Fibroblast of peridontal ligament (primary cell): ENCODE measurements at regions not wholly inside any gene's neighbourhood (a gene's known extent, or its start where the extent isn't known, plus 50 kb on each side); places are given as distances from the start of the nearest gene placed in this dataset.
A peak's percentile ranks its signal among the peaks of the same experiment; 100 is the strongest.

Experiments
- DNase-seq: peaks from one replicate; pipeline ENCODE4 v3.0.0-alpha.2; 2010; ENCODE audit errors: extremely low read depth

DNA sequence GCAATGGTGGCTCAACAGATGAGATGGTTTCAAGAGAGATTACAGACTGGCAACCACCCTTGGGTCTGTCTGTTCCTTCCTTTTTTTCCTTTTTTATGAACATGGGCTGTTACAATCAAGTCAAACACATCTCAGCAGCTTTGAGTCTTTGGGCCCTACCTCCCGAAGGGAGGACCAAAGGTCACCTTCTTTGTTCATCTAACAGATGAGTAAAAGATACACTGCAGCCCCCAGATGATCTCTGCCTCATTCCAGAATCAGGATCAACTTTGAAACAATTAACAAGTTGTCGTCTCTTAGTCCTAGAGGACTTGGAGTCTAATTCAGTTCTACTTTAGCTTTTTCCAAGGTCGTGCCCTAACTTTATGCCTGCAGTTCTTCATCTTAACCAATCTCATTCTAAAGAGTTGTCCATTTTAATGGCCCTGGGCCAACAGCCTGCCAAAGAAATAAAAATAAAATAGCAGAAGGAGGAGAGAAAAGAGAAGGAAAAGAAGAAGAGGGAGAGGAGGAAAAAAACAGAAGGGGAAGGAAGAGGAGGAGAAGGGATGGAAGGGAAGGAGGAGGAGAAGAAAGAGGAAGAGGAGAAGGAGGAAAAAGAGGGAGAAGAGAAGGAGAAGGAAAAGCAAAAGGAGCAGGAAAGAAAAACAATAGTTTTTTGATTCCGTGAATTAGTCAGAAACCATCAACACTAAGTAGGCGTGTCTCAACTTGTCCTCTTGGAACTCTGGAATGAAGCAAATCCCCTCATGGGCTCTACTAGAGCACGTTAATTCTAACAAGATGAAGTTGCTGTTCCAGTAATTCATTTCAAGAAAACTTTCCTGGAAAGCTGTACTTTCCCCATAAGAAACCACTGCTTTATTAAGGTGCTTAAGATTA is 281.2 kb downstream of the FOXO1 start:
- DNase-seq = no peak

DNA sequence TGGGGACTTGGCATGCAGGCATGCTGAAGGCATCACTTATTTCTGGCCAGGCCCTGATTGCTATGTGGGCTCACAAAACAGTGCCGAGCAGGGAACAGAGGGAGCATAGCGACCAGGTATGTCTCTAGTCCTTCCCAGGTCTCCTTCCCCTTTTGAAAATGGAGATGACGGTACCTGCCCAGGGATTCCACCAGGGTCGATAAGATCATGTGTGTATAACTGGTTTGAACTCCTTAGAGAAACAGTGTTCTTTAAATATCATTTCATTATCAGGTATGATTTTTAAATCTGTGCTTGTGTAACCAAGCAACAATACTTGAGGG is 280.6 kb downstream of the FOXO1 start:
- DNase-seq = no peak

DNA sequence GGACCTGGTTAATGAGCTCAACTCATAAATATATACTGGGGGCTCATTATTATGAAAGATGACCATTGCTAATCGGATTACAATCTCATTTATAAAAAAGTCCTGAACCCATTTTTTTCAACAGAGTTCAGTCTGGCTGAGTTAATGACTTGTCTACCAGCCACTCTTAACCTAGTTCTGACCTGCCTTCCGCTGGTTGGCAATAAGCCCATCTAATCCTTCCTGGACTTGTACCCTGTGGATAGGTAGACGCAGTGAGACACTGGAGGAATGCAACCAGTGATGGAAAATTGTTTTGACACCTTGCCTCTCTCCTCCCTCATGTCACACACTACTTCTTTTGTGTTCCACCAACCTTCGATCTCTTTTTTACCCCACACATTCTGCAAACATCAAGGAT is 279.9 kb downstream of the FOXO1 start:
- DNase-seq = no peak

DNA sequence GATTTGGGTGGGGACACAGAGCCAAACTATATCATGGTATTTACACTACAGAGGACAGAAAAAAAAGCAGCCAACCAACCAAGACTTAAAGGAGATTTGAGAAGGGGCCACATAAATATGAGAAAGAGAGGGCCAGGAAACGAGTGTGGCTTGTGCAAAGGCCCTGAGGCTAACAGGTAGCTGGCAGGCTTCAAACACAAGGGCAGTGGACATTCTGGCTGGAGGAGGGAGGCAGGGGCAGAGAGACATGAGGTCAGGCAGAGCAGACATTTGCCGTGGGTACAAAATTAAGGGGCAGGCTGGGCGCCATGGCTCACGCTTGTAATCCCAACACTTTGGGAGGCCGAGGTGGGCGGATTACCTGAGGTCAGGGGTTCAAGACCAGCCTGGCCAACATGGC is 278.7 kb downstream of the FOXO1 start:
- DNase-seq = no peak

DNA sequence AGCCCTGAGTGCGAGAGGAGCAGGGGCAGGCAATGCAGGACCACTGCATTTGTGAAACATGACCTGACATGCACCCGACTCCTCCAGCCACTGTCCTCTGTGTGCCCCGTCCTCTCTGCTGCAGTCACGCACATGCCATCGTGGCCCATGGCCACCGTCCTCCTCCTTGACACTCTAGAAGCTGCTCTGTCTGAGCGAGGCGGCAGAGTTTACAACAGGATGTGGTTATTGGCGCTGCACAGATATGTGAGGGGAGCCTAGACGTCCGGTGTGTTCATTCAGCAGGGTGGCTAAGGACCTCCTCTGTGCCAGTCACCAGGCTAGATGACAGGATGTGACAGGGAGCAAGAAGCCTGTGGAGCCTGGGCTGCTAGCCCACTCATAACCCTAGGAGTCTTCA is 277.8 kb downstream of the FOXO1 start:
- DNase-seq = no peak

DNA sequence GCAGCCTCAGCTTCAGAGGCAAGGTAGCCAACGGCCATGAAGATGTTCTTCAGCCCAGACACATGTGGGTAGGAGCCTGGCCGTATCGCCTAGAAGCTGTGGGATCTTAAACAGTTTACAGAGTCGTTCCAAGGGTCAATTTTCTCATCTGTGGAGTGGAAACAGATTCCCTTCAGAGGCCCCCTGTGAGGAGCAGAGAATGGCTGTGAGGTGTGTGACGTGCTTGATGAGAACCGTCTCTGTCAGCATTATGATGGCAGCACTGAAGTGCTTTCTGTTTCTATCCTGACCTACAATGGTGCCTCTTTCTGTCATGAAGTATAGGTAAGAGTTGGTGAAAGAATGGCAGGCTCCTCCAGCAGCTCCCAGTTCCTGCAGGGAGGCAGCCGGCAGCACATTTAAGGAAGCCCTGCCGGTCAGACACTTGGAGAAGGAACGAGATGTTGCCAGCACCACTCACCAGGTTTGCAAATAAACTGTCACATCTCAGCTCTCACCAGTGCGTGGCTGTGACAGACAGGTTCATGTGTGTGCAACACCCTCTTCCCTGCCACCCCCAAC is 277.3 kb downstream of the FOXO1 start:
- DNase-seq = no peak

DNA sequence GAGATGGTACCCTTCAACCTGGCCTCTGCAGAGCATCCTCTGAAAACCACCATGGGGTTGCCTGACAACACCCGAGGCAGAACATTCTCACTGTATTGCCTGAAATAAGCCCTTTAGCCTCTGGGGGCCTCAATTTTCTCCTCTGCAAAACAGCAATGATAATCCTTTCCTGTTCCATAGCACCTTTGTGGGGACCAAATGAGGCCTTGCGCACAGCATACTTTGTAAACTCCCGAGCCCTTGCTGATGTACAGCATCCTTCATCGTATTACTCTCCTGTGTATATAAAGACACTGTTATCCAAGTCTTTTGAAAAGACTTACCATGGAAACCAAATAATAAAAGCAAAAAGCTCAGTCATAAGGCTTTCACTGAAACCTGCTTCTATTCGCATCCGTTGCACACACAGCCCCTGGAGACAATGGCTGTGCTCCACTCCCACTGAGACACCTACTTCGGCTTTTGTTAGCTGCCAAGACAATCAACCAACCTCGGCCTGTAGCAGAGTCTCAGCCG is 276.0 kb downstream of the FOXO1 start:
- no peak for DNase-seq

DNA sequence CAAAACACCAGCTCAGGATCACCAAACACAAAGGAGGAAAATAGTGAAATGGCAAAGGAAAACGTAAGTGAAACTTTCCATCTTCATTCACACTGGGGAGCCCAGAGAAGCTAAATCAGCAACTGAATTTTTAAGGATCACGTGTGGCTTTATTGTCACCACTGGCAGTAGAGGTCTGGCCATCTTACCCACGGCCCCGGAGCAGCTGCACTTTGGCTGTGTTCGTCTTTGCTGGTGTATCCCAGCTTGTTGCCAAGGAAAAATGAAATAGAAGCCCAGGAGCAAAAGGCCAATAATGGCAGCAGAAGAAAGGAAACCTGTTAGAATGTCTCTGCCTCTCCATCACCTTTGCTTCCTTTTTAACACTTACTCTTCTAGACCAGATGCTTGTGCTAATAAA is 274.7 kb downstream of the FOXO1 start:
- no peak for DNase-seq

DNA sequence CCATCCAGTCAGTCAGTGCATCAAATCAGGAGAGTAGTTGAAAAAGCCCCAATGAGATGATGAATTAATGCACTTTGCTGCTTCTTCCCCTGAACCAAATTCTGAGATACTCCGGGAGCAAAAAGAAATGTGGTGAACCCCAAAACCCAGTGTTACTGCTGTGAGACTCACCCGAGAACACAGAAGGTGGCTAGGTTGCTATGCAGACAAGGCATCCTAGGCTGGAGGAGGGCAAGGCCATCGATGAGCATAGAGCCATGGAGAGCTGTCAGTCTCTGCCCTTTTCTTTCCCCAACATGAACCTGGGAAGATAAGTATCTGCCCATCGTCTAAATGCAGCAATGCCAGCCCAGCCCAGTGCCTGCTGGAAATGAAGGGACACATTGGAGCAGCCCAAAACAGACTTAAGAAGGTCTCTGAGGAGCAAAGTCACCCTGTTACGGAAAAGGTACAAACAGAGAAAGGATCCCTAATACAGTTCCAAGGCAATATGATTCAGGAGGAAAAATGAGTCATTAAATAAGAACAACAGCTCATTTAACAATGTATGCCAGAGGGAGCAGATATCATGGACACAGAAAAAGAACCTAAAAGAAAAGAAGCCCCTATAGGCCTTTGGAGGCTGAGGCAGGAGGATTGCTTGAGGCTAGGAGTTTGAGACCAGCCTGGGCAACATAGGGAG is 272.0 kb downstream of the FOXO1 start:
- DNase-seq = no peak

DNA sequence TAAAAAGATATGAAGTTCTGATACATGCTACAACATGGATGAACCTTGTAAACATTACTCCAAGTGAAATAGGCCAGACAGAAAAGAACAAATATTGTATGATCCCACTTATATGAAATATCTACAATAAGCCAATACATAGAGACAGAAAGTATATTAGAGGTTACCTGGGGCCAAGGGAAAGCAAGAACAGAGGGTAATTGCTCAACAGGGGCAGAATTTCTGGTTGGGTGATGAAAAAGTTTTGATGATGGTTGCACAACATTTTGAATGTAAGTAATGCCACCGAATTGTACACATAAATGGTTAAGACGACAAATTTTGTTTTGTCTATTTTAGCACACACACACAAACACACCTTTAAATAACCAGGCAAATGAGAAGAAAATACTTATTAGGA is 268.4 kb downstream of the FOXO1 start:
- no peak for DNase-seq

DNA sequence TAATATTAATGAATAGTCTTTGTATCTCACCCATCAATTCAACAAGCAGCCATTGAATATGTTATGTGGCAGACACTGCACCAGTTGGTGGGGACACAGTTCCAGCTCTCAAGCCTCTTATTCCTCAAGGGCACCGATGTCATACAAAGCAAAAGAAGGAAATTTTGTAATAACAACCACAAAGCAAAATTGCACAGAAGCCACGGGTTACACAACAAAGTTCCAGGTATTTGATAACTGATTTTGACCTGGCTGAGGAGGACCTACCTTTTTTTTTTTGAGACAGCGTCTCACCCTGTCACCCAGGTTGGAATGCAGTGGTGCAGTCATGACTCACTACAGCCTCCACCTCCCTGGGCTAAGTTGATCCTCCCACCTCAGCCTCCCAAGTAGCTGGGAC is 266.7 kb downstream of the FOXO1 start:
- DNase-seq = no peak

DNA sequence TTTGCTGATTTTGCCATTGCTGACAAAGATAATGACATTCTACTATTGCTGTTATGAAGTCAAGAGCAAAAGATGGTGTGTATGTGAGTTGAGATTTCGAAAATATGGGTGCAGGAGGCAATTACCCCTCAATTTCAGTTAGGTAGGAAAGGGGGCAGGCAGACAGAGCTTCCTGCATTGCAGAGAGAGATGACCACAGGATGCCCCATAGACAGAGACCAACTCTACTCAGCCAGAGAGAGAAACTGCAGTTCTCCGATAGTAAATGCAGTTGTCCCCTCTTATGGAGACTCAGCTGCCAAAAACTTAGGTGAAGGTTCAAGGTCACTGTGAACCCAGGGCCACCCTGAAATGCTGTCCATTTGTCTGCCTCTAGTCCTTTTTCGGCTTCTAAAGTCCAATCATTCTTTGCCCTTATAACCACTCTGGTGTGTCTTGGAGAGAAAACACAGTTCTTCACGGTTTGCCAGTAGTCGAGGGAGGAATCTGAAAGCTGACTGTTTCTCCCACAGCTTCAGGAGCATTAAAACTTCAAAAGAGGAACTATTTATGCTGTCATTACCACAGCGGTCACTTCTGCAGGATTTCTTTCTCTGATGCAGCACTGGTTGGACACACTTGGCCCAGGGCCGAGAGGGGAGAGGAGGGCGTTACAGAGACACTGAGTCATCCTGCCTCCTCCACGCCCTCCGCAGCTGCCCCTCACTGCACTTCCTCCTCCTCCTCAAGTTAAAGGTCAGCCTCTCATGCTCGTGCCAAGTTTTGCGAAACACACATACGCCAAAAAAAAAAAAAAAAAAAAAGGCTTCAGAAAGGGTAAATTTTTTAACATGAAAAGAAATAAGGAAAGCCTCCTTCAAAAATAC is 264.3 kb downstream of the FOXO1 start:
- peak; percentile 91 for DNase-seq

DNA sequence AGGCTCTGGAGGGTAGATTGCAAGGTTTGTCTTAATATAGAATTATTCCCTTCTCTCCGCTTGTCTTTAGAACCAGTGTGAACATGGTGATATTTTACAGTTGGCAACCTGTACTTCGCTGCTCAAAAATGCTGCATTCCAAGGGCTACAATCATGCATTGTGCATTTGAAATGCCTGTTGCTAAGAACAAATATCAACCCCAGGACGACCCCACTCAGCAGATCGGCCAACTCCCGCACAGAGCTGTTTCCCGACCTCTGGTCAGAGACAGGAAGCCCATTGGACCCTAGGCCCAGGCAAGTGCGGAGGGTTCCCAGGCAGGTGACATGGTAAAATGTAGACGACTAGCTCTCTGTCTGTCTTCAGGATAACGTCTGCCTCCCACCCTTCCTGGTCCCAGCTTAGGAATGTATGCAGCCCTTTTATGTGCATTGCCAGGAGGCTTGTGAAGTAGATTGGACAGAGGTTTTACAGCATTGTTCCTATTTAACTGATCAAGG is 263.5 kb downstream of the FOXO1 start:
- DNase-seq = peak; percentile 49

DNA sequence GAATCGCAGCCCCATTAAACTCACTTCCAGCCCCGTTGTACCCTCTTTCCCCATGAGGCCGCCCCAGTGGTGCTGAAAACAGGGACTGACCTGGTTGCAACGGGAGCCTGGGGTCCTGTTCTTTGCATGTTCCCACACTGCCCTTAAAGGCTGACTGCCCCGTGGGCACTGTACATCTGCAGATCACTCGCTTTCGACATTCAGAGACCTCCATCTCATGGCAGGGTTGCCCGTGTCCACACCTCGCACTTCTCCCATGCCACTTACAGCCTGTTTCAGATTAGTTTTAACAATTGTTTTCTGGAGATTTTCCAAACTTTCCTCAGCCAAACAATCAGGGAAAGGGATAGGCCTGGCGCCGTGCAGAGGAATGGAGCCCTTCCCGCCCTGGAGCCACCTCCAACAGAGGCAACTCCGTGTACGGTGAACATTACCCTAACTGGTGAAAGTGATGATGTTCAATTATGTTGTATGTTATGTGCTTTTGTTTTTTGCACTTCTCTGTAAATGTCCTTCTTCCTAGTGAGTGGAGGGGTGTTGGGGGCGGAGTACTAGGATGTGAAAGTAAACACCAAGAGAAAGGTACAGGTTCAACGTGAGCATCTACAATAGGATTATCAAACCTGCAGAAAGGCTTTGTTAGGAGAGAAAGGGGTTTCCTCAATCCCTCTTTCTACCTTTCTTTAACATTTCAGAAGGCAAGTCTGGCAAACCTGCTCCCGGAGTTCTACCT is 262.8 kb downstream of the FOXO1 start:
- DNase-seq = no peak

DNA sequence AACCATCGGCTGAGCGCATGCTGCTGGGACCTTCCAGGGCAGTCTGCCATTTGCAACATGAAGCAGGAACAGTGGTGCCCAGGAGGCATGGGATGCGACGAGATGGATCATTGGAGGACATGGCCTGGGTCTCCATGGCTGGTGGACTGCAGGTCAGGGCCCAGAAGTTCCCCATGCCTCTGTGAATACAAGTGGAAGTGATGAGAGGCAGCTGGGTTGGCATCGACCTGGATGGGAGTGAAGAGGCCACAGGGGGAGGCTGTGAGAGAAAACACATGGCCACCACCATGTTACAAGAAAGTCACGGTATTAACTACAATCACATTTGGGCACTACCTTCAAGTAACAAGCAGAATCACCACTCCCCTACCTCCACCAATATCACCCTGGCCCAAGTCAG is 262.0 kb downstream of the FOXO1 start:
- DNase-seq = no peak

DNA sequence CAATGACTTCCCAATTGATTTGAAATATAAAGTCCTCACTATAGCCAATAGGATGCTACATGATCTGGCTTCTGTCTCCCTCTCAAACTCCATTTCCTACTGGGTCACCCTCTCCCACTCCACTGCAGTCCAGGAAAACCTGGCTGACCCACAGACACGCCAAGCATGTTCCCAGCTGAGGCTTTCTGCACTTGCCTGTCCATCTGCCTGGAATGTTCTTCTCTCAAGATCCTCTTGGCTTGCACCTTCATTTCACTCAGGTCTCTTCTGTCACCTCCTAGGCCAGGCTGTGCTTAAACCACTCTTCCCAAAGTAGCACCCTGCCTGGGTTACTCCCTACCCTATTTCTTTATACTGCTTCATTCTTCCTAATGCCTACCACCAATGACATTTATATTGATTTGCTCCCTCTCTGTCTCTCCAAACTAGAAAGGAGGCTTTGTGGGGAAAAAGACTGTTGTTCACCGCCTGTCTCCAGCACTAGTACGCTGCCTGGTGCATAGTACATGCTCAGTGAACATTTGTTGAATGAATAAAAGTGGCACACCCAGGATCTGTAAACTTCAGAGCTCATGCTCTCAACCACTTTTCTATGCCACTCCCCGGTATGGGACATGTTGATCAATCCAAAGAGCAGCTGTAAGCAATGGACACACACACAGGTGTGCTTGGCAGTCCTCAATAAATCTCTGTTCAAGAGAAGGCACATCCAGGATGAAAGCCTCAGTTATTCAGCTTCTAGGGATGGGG is 261.3 kb downstream of the FOXO1 start:
- no peak for DNase-seq

DNA sequence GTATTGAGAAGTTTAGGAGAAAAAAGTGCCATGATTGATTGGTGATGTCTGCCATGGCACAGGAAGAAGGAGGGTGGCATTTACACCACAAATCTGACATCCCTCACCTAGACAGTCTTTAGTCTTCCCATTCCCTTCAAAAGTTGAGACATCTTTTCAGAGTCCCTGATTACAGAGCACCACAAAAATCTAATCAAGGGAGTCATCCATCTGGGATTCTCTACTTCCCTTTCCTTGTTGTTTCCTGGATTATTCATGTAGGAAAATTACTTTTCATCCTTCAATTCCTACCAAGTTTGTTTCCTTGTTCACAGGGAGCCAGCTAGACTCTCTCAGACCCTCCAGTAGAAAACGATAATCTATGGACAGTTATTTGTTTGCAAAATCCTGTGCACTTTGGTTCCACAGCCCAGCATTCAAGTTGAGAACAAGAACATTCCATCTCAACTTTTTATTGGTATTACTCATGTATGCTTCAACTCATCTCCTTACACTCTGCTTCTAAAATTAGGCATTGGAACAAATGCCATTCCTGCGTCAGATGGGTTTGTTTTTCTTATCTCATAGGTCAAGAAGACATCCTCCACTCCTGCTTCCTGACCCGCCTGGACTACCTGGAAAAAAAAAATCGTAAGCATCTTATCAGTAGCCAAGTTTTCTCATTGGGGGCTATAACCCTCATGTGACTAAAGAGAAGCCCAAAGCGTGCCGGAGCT is 259.9 kb downstream of the FOXO1 start:
- peak; percentile 21 for DNase-seq

DNA sequence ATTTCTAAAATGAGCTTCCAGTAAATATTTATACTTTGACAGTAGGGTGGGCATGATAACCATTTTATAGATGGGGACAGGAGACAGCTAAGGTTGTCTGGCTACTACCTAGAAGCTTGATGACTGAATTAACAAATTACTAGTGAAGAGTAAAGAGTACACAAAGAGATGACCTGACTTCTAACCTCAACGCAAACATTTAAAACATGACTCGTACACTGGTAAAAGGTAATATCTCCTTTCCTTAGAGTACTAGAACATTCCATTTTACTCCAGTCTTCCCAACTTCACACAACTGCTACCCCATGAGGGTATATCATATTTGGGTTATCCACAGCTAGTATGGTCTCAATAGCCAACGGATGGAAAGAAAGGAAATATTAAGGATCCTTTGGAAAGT is 258.9 kb downstream of the FOXO1 start:
- DNase-seq = no peak

DNA sequence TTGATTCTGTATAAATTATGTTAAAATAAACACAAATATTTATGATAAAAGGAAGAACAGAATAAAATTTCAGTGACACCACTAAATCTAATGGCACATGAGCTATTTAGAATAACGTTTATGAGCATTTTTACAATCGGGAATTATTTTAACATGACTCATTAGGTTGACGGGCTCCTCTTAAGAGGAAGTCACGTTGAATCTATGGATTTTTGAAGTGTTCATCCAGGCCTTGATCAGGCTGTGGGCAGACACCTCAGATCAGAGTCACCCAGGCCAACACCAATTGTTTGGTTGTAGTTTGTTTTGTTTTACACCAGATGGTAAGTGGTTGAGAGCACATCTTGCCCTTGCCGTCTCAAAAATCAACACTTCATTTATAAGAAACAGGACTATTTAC is 257.8 kb downstream of the FOXO1 start:
- DNase-seq = no peak

DNA sequence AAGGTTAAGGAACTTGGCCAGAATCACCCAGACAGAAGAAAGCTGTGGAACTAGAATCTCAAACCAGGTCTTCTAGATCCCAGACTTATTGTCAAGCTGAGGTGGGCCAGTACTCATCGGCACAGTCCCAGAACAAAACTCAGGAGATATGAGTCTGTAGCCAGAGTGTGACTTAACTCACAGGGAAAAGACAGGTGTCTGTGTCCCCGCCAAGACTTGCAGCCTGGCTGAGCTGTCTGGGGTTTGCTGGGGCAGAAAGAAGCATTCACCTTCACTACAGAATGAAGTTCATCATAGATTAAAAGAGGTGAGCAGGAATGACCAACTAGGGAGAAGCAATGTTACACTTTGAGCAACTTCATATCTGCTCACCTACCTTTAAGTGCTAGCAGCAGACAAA is 257.2 kb downstream of the FOXO1 start:
- DNase-seq = no peak
